ENCODE measurements at regions not wholly inside any gene's neighbourhood (a gene's known extent, or its start where the extent isn't known, plus 50 kb on each side); places are given as distances from the start of the nearest gene placed in this dataset.

DNA sequence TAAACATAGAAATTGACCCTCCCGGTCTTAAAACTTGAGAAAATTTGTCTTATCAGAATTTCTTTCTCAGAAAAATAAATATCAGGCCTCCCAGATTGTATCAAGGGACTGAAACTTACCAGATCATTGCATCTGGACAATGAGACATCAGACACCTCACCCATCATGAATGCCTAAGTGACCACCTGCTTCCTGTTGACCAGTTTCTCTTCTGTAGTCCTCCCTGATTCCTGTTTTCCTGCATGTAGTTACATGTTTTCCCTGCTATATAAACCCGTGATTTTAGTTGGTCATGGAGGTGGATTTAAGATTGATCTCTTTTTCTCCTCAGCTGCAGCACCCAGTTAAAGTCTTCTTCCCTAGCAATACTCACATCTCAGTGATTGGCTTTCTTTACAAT, 548.1 kb downstream of the PPP4R3C start:
- TF ChIP-seq, protein P1, sequence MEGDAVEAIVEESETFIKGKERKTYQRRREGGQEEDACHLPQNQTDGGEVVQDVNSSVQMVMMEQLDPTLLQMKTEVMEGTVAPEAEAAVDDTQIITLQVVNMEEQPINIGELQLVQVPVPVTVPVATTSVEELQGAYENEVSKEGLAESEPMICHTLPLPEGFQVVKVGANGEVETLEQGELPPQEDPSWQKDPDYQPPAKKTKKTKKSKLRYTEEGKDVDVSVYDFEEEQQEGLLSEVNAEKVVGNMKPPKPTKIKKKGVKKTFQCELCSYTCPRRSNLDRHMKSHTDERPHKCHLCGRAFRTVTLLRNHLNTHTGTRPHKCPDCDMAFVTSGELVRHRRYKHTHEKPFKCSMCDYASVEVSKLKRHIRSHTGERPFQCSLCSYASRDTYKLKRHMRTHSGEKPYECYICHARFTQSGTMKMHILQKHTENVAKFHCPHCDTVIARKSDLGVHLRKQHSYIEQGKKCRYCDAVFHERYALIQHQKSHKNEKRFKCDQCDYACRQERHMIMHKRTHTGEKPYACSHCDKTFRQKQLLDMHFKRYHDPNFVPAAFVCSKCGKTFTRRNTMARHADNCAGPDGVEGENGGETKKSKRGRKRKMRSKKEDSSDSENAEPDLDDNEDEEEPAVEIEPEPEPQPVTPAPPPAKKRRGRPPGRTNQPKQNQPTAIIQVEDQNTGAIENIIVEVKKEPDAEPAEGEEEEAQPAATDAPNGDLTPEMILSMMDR (IDR thresholded peaks at IDR 0.05) = no peak
- TF ChIP-seq ZFX (IDR thresholded peaks at IDR 0.05; ENCODE audit: borderline replicate concordance) = no peak
